Caco-2 (cell line): ENCODE measurements at regions not wholly inside any gene's neighbourhood (a gene's known extent, or its start where the extent isn't known, plus 50 kb on each side); places are given as distances from the start of the nearest gene placed in this dataset.

Experiments used
- BruUV-seq: library from RNA; stranded (reverse); fragments of 400-500 nt; replicated peaks from 2 replicates; lab custom pipeline; 2021; lab: Mats Ljungman, UMichigan
- CTCF ChIA-PET: fragments of 300-600 bp; sonication (Branson Sonifier 250); formaldehyde crosslinking; loops from one replicate; lab custom pipeline; 2022; ENCODE audit warnings: antibody characterized with exemption; lab: Charles Lee
- POLR2A ChIA-PET: fragments of 300-600 bp; sonication (Branson Sonifier 250); formaldehyde crosslinking; loops from one replicate; lab custom pipeline; 2022; ENCODE audit warnings: antibody characterized with exemption; lab: Charles Lee
- DNase-seq, 2 experiments: peaks; one replicate each; pipeline versions ENCODE4 v3.0.0 to v3.0.0-alpha.2; 2020 to 2022
- H3K27me3 ChIP-seq: replicated peaks from 2 replicates; pipeline ENCODE4 v1.6.0; 2011; ENCODE audit warnings: low read length; ENCODE audit not compliant: control insufficient read depth, insufficient read depth
- H3K36me3 ChIP-seq: 2 replicates; pipeline ENCODE4 v1.5.1; 2011; ENCODE audit warnings: low read length; ENCODE audit not compliant: control insufficient read depth, insufficient read depth
- H3K4me1 ChIP-seq: fragments of 250-450 bp; sonication (Bioruptor Pico); 2 replicates; pipeline ENCODE4 v1.5.1; 2020; ENCODE audit warnings: mild to moderate bottlenecking
- H3K4me3 ChIP-seq: 2 replicates; pipeline ENCODE4 v1.5.1; 2011; ENCODE audit warnings: low read depth, mild to moderate bottlenecking, control low read depth, low read length
- H3K9me3 ChIP-seq: fragments of 250-450 bp; sonication (Bioruptor Pico); 2 replicates; pipeline ENCODE4 v1.5.1; 2020; ENCODE audit warnings: mild to moderate bottlenecking, moderate library complexity
- H3K27ac Mint-ChIP-seq: one replicate; pipeline ENCODE4 v1.8.0; 2022; ENCODE audit warnings: mixed read lengths; ENCODE audit not compliant: unreplicated experiment
- H3K27me3 Mint-ChIP-seq: one replicate; pipeline ENCODE4 v1.8.0; 2022; ENCODE audit warnings: mixed read lengths; ENCODE audit not compliant: insufficient read depth, unreplicated experiment
- H3K36me3 Mint-ChIP-seq: one replicate; pipeline ENCODE4 v1.8.0; 2022; ENCODE audit warnings: mild to moderate bottlenecking, mixed read lengths; ENCODE audit not compliant: insufficient read depth, unreplicated experiment
- H3K4me1 Mint-ChIP-seq: one replicate; pipeline ENCODE4 v1.8.0; 2022; ENCODE audit warnings: low read depth, mixed read lengths; ENCODE audit not compliant: unreplicated experiment
- H3K4me3 Mint-ChIP-seq: one replicate; pipeline ENCODE4 v1.8.0; 2022; ENCODE audit warnings: mild to moderate bottlenecking, moderate library complexity, mixed read lengths; ENCODE audit not compliant: unreplicated experiment
- H3K9me3 Mint-ChIP-seq: one replicate; pipeline ENCODE4 v1.8.0; 2022; ENCODE audit warnings: mixed read lengths; ENCODE audit not compliant: unreplicated experiment
- intact Hi-C: fragments of 100-400 bp; cut with micrococcal nuclease; formaldehyde crosslinking; loops from one replicate; pipeline ENCODE4 v1.10.0; 2022; ENCODE audit not compliant: unreplicated experiment
- TF ChIP-seq, protein P1 (sequence below), 2 experiments: fragments of 200-600 bp in 1 of 2; IDR thresholded peaks; 1 replicate in 1 of 2; 2 replicates in 1 of 2; pipeline versions ENCODE4 v1.5.1 to v1.8.0; 2011 to 2022; ENCODE audit warnings: antibody characterized with exemption in 1 of 2, control low read depth in 1 of 2, inconsistent platforms in 1 of 2, low read depth in 1 of 2, low read length in 1 of 2, mild to moderate bottlenecking in 1 of 2, moderate library complexity in 1 of 2; ENCODE audit not compliant: insufficient read depth in 1 of 2, severe bottlenecking in 1 of 2, unreplicated experiment in 1 of 2

DNA sequence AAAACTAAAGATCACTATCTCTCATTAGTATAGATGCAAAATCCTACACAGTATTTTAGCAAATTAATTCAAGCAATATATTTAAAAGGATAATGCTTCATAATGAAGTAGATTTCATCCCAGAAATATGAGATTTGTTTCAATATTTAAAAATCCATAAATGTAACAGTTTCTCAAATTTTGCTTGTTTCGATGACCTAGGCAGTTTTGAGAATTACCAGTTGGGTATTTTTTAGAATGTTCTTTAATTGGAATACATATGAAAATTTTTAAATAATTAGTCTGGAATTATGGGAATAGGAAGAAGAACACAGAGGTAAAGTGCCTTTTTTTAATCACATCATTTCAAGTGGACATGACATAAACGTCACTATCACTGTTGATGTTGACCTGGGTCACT is 192.3 kb downstream of the FBXO8 start:
- TF ChIP-seq, protein P1, sequence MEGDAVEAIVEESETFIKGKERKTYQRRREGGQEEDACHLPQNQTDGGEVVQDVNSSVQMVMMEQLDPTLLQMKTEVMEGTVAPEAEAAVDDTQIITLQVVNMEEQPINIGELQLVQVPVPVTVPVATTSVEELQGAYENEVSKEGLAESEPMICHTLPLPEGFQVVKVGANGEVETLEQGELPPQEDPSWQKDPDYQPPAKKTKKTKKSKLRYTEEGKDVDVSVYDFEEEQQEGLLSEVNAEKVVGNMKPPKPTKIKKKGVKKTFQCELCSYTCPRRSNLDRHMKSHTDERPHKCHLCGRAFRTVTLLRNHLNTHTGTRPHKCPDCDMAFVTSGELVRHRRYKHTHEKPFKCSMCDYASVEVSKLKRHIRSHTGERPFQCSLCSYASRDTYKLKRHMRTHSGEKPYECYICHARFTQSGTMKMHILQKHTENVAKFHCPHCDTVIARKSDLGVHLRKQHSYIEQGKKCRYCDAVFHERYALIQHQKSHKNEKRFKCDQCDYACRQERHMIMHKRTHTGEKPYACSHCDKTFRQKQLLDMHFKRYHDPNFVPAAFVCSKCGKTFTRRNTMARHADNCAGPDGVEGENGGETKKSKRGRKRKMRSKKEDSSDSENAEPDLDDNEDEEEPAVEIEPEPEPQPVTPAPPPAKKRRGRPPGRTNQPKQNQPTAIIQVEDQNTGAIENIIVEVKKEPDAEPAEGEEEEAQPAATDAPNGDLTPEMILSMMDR (IDR thresholded peaks at IDR 0.05; ENCODE audit: insufficient read depth in 1 of 2, low read depth in 1 of 2, low read length in 1 of 2, severe bottlenecking in 1 of 2, unreplicated experiment in 1 of 2) = no peak
- BruUV-seq = no TSS peak
- no peaks in the 10 kb centered on the region for H3K9me3 Mint-ChIP-seq
- peaks cover 13% of the 10 kb centered on the region for H3K4me1 ChIP-seq
- H3K27me3 ChIP-seq = no peaks in the 10 kb centered on the region
- H3K27me3 Mint-ChIP-seq = no peaks in the 10 kb centered on the region
- no peaks in the 10 kb centered on the region for H3K9me3 ChIP-seq
- intact Hi-C loops = no loop called here
- POLR2A ChIA-PET = no interaction called here
- CTCF ChIA-PET = no interaction called here
- H3K4me3 Mint-ChIP-seq = no peak overlapping the region
- no peaks in the 10 kb centered on the region for H3K36me3 ChIP-seq
- H3K27ac Mint-ChIP-seq = no peak overlapping the region
- H3K4me3 ChIP-seq = no peak overlapping the region
- no peak for DNase-seq
- H3K4me1 Mint-ChIP-seq = peaks cover 14% of the 10 kb centered on the region
- H3K36me3 Mint-ChIP-seq = no peaks in the 10 kb centered on the region

DNA sequence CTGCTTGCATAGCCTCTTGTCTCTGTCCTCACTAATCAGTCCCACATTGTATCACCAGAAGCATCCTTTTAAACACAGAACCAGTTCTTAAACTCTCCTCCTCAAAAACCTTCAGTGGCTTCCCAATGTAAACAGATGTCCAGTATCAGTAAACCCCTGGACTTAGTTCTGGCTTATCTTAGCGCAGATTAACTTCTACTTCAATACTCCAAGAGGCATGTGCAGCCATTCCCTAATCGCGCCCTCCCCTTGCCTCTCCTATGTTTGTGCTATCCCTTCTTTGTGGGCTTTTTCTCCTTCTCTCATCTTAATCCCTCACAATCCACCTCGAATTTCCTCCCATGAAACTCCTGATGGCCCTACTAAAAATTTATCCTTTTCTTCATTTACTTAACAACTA is 193.8 kb downstream of the FBXO8 start:
- Mint-ChIP-seq H3K4me1 (peaks cover 14% of the 10 kb centered on the region), H3K36me3 (no peaks in the 10 kb centered on the region), H3K27me3 (no peaks in the 10 kb centered on the region), H3K9me3 (no peaks in the 10 kb centered on the region), H3K4me3 (no peak overlapping the region), H3K27ac (no peak overlapping the region)
- Histone ChIP-seq H3K27me3 (no peaks in the 10 kb centered on the region), H3K9me3 (no peaks in the 10 kb centered on the region), H3K4me1 (peaks cover 13% of the 10 kb centered on the region), H3K4me3 (no peak overlapping the region), H3K36me3 (no peaks in the 10 kb centered on the region)
- DNase-seq = peak in 1 of 2 experiments; percentile 15
- TF ChIP-seq, protein P1 (IDR thresholded peaks at IDR 0.05; ENCODE audit: insufficient read depth in 1 of 2, low read depth in 1 of 2, low read length in 1 of 2, severe bottlenecking in 1 of 2, unreplicated experiment in 1 of 2) = no peak
- ChIA-PET POLR2A (no interaction called here), CTCF (no interaction called here)
- no TSS peak for BruUV-seq
- intact Hi-C loops = no loop called here

DNA sequence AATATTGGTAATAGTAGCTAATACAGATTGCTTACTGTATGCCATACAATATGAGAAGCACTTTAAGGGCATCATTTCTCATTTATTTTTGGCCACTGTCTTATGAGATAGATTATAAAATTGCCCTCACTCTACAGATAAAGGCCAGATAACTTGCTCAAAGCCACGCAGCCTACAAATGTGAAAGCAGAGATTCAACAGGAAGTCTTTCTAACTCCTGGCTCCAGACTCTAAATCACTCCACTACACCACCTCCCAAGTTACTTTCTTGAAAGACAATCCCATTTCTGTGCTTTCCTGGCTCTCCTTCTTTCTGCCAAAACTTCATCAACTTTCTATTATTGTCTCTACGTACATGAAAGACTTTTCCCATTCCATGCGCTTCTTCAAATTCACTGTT is 194.7 kb downstream of the FBXO8 start:
- no TSS peak for BruUV-seq

More for the DNA sequence above, 194.7 kb downstream of the FBXO8 start:
- Histone ChIP-seq H3K4me1 (peaks cover 13% of the 10 kb centered on the region), H3K27me3 (no peaks in the 10 kb centered on the region), H3K9me3 (no peaks in the 10 kb centered on the region), H3K4me3 (no peak overlapping the region), H3K36me3 (no peaks in the 10 kb centered on the region)
- Mint-ChIP-seq H3K4me1 (peaks cover 14% of the 10 kb centered on the region), H3K9me3 (no peaks in the 10 kb centered on the region), H3K27me3 (no peaks in the 10 kb centered on the region), H3K4me3 (no peak overlapping the region), H3K27ac (no peak overlapping the region), H3K36me3 (no peaks in the 10 kb centered on the region)
- no peak for DNase-seq
- ChIA-PET POLR2A (no interaction called here), CTCF (no interaction called here)
- TF ChIP-seq, protein P1 (IDR thresholded peaks at IDR 0.05; ENCODE audit: insufficient read depth in 1 of 2, low read depth in 1 of 2, low read length in 1 of 2, severe bottlenecking in 1 of 2, unreplicated experiment in 1 of 2) = no peak
- intact Hi-C loops = no loop called here
